GM21390 (cell line): ENCODE measurements at regions not wholly inside any gene's neighbourhood (a gene's known extent, or its start where the extent isn't known, plus 50 kb on each side); places are given as distances from the start of the nearest gene placed in this dataset.

Experiments used
- ATAC-seq: cut with Tn5 transposase; IDR thresholded peaks from one replicate; pipeline ENCODE4 v1.9.1; 2021; ENCODE audit not compliant: unreplicated experiment

DNA sequence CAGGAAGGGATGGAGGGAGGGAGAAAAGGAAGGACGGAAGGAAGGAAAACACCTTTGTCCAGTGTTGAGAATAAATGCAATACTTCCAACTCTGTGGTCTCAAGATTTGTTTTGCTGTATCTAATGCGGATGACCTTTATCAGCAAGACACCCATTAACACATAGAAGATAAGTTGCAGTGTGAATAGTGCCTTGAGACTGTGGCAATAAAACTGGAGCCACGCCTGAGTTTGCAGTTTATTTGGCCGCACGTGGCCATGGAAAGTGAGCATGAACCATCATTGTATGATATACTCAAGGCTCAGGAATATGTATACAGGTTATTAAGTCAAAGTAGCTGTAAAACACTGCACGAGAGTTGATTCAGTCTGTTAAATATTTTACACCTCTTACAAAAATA is 113.6 kb upstream of the EEA1 start:
- ATAC-seq: no peak

DNA sequence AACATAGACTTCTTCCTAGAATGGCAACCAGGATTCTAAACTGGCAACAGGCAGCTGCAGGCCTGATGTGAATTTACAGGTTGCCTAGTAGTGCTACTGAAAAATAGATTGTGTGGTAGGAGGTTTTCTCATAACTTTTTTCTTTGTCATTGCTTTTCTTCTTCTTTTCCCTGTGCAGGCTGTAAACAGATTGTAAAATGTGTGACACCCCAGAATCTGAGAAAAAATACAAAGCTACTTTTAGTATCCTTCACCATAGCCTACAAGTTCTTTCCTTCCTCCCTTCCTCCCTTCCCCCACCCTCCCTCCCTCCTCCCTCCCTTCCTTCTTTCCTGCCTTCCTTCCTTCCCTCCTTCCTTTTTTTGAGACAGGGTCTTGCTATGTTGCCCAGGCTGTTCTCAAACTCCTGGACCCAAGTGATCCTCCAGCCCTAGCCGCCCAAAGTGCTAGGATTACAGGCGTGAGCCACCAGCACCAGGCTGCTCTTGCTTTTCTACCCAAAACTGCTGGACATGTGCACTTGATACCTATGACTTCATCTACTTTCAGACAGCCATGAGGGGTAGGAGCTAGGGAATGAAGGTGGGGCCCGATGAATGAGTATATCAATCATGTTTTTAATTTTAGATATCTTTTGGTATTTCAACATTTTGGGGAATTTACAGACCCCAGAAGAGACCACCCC is 114.2 kb upstream of the EEA1 start:
- ATAC-seq: no peak

DNA sequence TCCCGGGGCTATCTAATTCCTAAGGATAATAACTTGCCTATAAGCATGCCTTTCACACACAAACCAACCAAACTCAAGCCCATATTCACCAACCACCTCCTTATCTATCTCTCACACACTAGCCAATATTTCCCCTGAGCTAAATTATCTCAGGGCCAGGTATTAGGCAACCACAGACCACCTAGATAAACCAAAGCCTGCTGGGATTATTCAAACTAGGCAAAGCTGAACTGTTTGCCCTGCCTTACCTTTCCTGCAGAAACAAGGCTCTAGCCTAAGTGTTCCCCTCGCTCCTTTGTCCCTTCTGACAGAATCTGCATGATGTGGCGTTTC is 114.7 kb upstream of the EEA1 start:
- no peak for ATAC-seq

DNA sequence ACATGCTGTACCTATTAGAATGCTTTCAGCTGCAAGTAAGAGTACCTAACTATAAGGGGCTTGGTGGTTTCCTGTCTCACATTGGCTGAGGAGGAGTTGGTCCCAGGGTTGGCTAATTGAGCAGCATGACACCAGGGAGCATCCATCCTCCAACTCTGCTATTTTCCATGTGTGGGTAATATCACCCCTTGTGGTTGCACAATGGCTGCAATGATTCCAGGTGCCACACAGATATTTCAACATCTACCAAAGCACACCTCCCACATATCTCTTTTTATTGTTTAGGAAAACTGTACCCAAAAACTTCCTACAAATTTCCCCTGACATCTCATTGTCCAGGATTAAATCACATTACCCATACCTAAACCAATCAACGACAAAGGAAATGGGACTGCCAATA is 118.0 kb upstream of the EEA1 start:
- no peak for ATAC-seq

DNA sequence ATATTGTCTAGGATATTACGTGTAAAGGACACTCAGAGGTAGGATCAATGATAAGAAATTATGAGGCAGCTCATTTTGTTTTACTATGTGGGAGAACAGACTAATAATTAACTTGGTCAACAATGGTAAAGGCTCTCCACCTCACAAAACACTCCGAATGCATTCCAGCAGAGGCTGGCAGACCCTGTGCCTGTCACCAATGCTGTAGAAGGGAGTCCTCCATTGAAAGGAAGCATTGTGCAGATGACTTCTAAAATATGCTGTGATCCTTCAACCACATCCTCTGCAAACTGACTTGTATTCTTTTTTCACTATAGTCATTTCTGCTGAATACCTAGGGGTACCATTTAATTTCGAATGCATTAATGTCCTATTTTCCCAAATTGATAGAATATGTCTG is 119.6 kb upstream of the EEA1 start:
- ATAC-seq: no peak

DNA sequence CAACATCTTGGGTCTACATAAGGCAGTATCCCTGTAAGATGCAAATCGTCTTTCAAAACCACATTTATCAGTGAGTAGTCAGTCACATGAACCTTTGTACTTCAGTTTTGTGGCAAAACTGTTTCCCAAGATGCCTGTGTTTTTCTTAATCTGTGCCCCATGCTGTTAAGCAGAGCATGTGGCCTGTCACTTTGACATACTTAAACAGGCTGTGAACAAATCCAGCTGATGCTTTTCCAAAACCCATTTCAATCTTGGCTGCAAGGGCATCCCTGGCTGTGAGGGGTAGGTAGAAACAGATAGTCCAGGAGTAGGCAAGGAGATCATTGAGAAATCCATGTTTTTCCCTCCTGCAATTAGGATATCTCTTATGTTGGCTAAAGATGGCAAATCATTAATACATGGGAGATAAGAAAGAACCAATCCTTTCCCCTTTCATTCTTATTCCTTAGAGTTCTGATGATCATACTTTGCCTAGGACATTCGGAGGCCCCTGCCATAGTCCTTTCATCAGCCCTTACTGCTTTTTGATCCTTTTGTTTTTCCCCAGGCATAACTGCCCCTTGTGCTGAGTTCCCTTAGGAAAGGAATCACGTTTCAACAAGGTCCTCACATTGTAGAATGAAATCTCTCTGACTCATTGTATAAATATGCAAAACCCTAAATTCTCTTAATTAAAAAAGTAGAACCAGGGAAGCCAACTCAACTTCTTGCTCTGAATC is 121.1 kb upstream of the EEA1 start:
- no peak for ATAC-seq

DNA sequence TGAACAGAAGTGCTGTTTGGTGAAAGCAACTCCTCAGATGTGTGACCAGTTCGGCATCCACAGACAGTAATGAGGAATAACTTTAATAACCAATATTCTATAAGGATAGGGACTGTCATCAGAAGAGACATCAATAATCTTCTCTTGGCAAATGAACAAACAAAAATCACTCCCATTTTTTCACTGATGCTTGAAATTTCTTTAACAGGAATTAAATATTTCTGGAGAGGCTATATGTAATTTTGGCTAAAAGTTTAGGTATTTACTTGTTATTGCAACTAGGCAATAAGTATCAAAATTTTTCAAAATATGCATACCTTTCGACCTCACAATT is 121.6 kb upstream of the EEA1 start:
- ATAC-seq: no peak

DNA sequence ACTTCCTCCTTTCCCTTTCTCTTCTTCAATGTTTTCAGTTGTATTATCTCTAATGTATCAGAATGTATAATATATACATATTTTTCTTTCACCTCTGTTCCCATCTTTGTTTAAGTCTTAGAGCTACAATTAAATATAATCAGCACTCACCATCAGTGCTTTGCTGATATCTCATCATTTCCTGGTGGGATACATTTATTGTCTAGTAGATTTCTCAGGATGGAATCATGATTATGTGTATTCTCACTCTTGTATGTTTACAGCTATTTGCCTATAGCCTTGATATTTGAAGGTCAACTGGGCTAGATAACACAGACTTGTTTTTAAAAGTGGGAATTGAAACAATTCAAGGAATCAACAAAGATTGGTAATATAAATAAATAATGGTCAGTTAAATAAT is 124.9 kb upstream of the EEA1 start:
- ATAC-seq: no peak

DNA sequence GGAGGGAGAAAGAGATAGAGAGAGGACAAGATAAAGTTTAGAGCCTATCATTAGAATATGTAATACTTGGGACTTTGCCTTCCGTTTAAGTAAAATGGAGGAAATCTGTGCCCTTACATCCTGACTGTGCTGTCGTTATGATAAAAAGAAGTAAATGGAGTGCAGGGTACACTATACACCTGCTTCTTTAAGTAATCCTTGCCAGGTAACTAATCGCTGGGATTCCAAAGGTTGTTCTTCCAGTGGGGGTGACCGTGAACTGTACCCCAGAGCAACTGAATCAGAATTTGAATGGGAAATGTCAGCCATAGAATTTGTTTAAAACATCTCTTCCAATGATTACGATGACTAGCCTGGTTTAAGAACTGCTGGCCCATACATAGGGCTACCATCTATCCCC is 126.1 kb upstream of the EEA1 start:
- no peak for ATAC-seq

DNA sequence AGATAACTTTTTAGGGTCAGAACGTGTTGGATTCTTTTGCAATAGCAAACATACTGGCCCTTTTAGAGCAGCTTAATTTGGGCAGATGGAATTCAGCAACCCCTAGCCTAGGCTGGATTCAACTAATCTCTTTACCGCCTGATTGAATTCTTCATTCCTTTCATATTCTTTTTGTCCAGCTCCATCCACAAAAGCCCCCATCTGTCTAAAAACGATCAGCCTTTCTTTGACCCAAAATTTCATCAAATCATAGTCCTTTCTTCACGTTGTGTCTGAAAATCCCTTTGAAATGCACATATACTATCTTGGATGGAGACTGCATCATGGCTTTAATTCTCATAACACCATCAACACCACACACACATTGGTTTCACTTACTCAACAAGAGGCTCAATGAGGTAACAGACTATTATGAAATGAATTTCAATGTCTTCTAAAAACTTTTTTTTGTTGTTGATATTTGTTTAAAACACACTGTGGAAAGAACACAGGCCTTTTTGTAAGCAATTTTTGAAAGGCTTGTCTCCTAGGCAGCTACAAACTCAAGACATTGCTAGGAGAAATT is 128.0 kb upstream of the EEA1 start:
- no peak for ATAC-seq

DNA sequence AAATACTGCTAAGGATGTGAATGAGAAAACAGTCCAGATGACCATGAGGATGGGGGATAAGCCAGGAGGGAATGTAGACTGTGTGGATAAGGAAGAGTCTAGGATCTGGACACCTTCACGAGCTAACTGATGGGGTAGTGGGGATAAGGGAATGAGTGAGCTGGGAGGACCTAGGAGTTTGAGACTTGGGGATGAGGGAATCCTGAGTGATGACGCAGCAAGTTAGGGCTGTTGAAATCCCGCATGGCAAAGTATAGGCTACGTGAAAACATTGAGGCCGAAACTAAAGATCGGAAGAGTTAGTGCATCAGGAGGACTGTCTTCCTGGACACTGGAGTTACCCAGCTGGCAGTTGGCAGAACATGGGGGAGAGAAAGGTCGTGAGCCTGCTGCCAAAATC is 129.2 kb upstream of the EEA1 start:
- no peak for ATAC-seq

DNA sequence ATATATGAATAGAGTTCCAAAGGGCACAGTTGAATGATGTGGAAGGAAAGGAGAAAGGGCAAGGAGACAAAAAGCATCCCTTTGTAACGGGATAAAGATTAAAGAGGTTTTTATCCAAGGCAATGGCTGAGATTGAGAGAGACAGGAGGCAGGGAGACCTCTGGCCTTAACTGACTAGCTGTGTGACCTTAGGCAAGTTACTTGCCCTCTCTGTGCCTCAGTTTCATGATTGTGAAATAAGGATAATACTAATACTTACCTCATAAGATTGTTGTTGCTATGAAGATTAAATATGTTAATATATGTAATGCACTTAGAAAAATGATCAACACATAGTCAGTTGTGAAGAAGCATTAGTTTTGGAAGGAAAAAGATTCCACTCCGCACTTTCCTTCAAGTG is 130.2 kb upstream of the EEA1 start:
- no peak for ATAC-seq

DNA sequence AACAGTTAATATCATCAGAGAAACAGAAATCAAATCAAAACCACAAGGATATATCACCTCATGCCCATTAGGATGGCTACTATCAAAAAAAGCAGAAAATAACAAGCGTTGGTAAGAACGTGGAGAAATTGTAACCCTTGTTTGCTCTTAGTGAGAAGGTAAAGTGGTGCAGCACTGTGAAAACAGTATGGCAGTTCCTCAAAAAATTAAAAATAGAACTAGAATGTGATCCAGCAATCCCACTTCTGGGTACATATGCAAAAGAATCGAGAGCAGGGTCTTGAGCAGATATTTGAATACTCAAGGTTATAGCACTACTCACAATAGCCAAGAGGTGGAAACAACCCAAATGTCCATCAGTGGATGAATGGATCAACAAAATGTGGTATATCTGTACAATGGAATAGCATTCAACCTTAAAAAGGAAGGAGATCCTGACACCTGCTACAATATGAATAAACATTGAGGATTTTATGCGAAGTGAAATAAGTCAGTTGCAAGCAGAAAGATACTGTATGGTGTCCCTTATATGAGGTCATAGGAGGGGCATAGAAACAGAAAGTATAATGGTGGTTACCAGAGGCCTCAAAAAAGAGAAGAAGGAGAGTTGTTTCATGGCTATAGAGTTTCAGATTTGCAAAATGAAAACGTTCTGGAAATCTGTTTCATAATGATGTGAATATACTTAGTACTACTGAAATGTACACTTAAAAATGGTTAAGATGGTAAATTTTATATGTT is 131.0 kb upstream of the EEA1 start:
- ATAC-seq: peak; percentile 98

DNA sequence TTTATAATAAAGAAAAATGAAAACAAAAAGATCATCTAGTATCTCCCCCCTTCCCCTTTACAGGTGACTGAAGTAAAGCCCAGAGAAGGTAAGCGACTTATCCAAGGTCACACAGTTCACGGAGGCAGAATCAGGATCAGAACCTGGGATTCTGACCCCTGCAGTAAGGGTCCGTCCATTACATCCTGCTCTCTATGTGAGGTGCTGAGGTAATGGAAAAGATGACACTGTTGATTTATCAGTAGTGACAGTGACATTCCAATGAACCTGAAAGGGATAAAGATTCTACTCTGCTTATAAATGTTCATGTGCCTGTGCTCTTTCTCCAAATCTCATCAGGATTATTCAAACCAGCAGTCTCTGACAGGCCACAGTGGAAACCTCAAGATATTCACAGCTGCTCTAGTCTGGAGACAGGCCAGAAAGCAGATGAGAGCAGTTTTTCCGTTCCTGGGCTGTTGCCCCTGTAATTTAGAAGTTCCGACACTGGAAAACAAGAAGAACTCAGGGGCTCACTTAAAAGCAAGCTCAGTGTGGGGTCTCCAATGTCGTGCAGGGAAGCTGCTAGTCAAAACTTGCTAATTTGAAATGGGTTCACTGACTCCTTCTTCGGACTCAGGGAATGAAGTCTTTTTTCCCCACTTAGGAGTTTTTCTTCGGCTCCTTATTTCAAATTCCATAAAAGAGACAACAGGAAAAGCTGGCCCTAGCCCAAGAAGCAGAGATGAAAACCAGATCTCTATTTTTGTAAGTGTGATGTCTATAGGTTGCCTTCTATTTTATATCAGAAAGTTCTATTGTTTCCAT is 131.8 kb upstream of the EEA1 start:
- ATAC-seq: peak; percentile 25

DNA sequence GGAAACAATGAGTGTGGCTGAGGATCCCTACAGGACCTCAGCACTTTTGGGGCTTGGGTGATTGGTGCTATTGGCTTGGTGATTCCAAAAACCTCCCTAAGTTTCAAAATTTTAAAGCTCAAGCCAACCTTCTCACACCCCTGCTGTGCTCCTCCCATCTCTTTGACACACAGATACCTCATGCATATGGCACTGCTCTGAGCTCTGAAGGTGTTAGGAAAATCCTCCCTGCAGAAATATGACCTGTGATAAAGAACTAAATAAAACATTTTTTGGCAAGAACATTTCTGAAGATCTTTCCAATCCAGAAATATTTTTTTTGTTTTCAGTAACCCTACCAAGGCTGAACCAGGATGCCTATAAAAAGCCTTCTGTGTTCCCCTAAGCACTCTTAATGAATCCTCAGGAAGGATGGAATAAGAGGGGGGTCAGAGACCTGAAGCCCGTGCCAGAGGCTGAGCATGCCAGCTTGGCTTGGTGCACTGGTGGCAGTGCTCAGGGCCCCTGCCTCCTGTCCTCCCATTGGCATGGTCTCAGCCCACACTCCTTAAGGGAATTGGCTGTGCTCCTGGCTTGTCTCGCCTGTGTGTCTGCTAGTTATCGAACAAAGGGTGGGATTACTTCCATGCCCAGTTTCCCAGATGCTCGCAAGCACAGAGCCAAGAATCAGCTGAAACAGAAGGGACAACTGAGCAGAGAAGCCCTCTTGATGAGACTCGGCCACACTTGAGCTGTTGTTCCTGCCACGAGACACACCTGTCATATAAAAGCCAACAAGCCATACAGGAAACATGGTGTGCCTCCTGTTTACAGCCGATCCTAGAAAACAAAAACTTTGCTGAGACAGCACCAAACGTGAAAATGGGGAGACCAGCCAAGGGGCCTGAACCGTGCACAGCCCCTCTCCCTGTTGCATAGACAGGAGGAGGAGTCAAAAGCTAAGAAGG is 132.7 kb upstream of the EEA1 start:
- no peak for ATAC-seq

DNA sequence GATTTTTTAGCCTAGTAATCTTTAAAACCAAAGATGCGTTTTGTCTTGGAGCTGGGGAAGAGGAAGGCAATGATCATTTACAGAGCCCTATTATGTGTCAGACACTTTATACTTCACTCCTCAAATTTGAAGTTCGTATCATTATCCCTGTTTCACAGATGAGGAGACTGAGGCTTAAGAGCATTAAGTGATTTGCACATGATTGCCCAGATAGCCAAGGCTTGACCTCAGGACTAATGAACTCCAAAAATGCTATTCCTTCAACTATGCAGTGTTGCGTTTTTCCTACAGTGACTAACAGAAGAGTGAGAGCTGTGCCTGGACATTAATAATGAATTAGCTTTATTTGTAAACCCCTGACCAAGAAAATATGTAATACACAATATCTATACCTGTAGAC is 136.8 kb upstream of the EEA1 start:
- no peak for ATAC-seq

DNA sequence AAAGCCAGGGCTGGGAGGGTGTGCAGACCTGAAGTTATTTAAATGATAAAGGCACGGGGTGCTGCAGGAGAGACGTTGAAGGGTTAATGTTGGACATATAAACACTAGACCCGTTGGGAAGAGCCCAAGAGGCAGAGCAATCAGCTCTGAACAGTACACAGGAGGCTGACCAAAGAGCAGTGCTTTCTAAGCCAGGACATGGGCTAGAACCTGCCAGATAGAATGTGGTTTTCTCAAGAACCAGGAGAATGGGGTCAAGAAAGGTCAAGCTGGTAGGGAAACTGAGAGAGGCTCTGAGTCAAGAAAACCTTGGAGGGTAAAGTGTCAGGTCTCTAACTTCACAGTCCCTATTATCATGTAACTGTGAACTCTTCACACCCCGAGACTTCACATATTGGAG is 143.2 kb upstream of the EEA1 start:
- no peak for ATAC-seq

DNA sequence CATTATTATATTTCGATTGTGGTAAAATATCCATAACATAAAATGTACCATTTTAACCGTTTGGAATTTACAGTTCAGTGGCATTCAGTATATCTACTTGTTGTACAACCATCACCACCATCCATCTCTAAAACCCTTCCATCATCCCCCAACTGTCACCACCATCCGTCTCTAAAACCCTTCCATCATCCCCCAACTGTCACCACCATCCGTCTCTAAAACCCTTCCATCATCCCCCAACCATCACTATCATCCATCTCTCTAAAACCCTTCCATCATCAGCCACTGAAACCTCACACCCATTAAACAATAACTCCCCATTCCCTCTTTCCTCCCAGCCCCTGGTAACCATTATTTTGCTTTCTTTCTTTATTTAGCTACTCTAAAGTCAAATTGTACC is 144.2 kb upstream of the EEA1 start:
- no peak for ATAC-seq

DNA sequence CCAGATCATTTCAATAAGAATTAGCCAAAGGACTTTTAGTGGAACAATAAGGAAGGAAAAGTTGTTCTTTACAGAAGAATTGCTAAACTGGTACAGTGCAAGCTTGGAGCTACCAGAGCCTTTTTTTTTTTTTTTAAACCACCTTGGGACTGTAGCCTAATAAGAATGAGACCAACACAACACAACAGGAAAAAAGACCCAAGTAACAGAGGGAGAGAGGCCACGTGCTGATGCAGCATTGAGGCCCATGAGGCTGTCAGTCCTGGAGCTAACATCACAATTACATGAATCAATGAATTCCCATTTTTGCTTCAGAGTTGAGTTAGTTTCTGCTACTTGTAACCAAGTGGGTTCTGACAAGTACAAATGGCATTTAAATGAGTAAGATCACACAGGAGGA is 149.0 kb upstream of the EEA1 start:
- ATAC-seq: no peak

DNA sequence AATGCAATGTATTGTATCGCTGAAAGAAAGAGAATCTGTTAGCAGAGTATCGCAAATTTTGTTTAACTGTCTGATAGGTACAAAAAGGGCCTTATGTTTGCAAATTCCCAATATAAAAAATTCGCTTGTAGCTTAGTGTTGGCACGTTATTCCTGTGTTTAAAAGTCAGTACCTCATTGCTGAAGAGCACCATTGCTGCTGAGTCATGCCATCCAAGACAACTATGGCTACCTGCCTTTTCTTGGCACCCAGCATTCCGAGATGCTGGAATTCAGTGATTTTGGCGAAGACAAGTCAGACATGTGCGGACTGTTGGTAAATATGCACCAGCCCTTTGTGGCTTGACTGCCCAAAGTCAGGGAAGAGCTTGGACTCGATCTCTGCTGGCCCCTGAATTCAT is 149.5 kb upstream of the EEA1 start:
- no peak for ATAC-seq
